ENCODE measurements at regions not wholly inside any gene's neighbourhood (a gene's known extent, or its start where the extent isn't known, plus 50 kb on each side); places are given as distances from the start of the nearest gene placed in this dataset.

- Histone ChIP-seq H3K27me3 (no peaks in the 10 kb centered on the region), H3K79me2 (ENCODE audit: low read depth) (no peaks in the 10 kb centered on the region), H3K4me2 (no peak overlapping the region), H4K20me1 (ENCODE audit: low read depth) (no peaks in the 10 kb centered on the region), H3K27ac (no peak overlapping the region), H3K9me3 (ENCODE audit: low read depth) (no peaks in the 10 kb centered on the region), H3K9ac (no peak overlapping the region), H3F3A (ENCODE audit: low read depth) (no peaks in the 10 kb centered on the region), H3K4me1 (no peaks in the 10 kb centered on the region), H3K36me3 (no peaks in the 10 kb centered on the region), H3K4me3 (no peak overlapping the region), H2AFZ (replicated peaks) (no peak overlapping the region)
- TF ChIP-seq CTCF (IDR thresholded peaks at IDR 0.05) = no peak
- TF ChIP-seq EZH2phosphoT487 (IDR thresholded peaks at IDR 0.05) = no peak
- TF ChIP-seq EZH2 (IDR thresholded peaks at IDR 0.05) = no peak
- H3K4me1 Mint-ChIP-seq = peaks cover 4% of the 10 kb centered on the region
- H3K36me3 Mint-ChIP-seq = no peaks in the 10 kb centered on the region
- DNase-seq (ENCODE audit: low spot score) = no peak
- H3K9me3 Mint-ChIP-seq = no peaks in the 10 kb centered on the region
- H3K4me3 Mint-ChIP-seq = no peak overlapping the region
- H3K27ac Mint-ChIP-seq = no peak overlapping the region
- no peaks in the 10 kb centered on the region for H3K27me3 Mint-ChIP-seq (ENCODE audit: insufficient read depth, low read depth)
Measured at GRCh38 chr9:117932585-117932984, 228.4 kb downstream of the TLR4 start.

GRCh38 chr9:117936185-117937130 is 232.3 kb downstream of the TLR4 start:
- Histone ChIP-seq H4K20me1 (ENCODE audit: low read depth) (no peaks in the 10 kb centered on the region), H3K9me3 (ENCODE audit: low read depth) (no peaks in the 10 kb centered on the region), H3F3A (ENCODE audit: low read depth) (no peaks in the 10 kb centered on the region), H3K79me2 (ENCODE audit: low read depth) (no peaks in the 10 kb centered on the region), H3K9ac (no peak overlapping the region), H3K27ac (no peak overlapping the region), H3K4me2 (no peak overlapping the region), H3K4me1 (no peaks in the 10 kb centered on the region), H3K27me3 (no peaks in the 10 kb centered on the region), H3K4me3 (no peak overlapping the region), H2AFZ (replicated peaks) (no peak overlapping the region), H3K36me3 (no peaks in the 10 kb centered on the region)
- no peaks in the 10 kb centered on the region for H3K9me3 Mint-ChIP-seq
- DNase-seq (ENCODE audit: low spot score) = no peak
- no peak overlapping the region for H3K4me3 Mint-ChIP-seq
- H3K36me3 Mint-ChIP-seq = no peaks in the 10 kb centered on the region
- H3K4me1 Mint-ChIP-seq = peaks cover 13% of the 10 kb centered on the region
- no peaks in the 10 kb centered on the region for H3K27me3 Mint-ChIP-seq (ENCODE audit: insufficient read depth, low read depth)
- TF ChIP-seq EZH2 (IDR thresholded peaks at IDR 0.05) (no peak), EZH2phosphoT487 (IDR thresholded peaks at IDR 0.05) (no peak), CTCF (IDR thresholded peaks at IDR 0.05) (no peak)
- H3K27ac Mint-ChIP-seq = no peak overlapping the region

GRCh38 chr9:117938086-117938485 is 233.9 kb downstream of the TLR4 start:
- TF ChIP-seq EZH2phosphoT487 (IDR thresholded peaks at IDR 0.05) = no peak
- TF ChIP-seq EZH2 (IDR thresholded peaks at IDR 0.05) = no peak
- no peak for TF ChIP-seq CTCF (IDR thresholded peaks at IDR 0.05)
- no peaks in the 10 kb centered on the region for H3K36me3 ChIP-seq
- Mint-ChIP-seq H3K9me3 (no peaks in the 10 kb centered on the region), H3K27me3 (ENCODE audit: insufficient read depth, low read depth) (no peaks in the 10 kb centered on the region), H3K4me1 (peaks cover 13% of the 10 kb centered on the region), H3K27ac (no peak overlapping the region), H3K4me3 (no peak overlapping the region), H3K36me3 (no peaks in the 10 kb centered on the region)
- H2AFZ ChIP-seq (replicated peaks) = no peak overlapping the region
- H3K4me2 ChIP-seq = no peak overlapping the region
- H3K79me2 ChIP-seq (ENCODE audit: low read depth) = no peaks in the 10 kb centered on the region
- H4K20me1 ChIP-seq (ENCODE audit: low read depth) = no peaks in the 10 kb centered on the region
- DNase-seq (ENCODE audit: low spot score) = no peak
- no peak overlapping the region for H3K27ac ChIP-seq
- H3K4me3 ChIP-seq = no peak overlapping the region
- H3F3A ChIP-seq (ENCODE audit: low read depth) = no peaks in the 10 kb centered on the region
- no peaks in the 10 kb centered on the region for H3K4me1 ChIP-seq
- H3K9ac ChIP-seq = no peak overlapping the region
- no peaks in the 10 kb centered on the region for H3K9me3 ChIP-seq (ENCODE audit: low read depth)
- no peaks in the 10 kb centered on the region for H3K27me3 ChIP-seq
